ENCODE measurements at regions not wholly inside any gene's neighbourhood (a gene's known extent, or its start where the extent isn't known, plus 50 kb on each side); places are given as distances from the start of the nearest gene placed in this dataset.
"Not testable (repeated sequence)": the region's sequence is repeated elsewhere in the genome, so short reads cannot be mapped to it uniquely, and the experiment has no call there.

DNA sequence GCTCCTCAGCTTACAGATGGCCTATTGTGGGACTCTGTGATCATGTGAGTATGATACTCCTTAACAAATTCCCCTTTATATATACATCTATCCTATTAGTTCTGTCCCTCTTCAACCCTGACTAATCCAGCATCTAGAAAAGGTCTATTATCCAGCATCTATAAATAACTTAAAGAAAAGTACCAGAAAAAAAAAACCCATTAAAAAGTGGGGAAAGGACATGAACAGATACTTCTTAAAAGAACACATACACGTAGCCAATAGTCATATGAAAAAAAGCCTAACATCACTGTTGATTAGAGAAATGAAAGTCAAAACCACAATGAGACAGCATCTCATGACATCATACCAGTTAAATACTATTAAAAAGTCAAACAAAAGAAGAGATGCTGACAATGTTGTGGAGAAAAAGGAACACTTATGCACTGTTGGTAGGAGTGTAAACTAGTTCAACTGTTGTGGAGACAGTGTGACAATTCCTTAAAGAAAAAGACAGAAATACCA lies 549.5 kb upstream of the GRM3 start:
- WGBS, 2 donors, result 43 to 61% methylated on average over 1 of the region's 1 CpG
- no peak overlapping the region for H3K27ac ChIP-seq

DNA sequence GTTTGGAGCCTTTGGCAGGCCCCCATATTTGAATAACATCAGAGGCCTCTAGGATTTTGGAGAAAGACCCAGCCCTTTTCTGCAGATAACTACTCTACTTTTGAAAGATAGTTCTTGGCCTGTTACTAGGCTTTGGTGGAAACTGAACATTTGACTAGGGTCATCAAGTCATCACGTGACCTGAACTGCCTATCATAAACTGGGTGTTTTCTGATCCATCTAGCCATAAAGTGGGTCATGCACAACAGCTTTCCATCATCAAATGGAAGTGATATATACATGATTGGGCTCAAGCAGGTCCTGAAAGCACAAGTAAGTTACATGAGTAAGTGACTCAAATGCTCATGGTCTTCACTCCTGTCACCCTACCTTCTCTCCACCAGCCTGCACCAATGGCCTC lies 552.3 kb upstream of the GRM3 start:
- Histone ChIP-seq H3K27me3 (no peaks in the 10 kb centered on the region), H3K4me1 (no peaks in the 10 kb centered on the region), H3K27ac (no peak overlapping the region), H3K9me3 (peaks cover 0 to 16% (median 3%) of the 10 kb centered on the region in 4 donors), H3K36me3 (no peaks in the 10 kb centered on the region), H3K4me3 (no peak overlapping the region)
- DNase-seq, result no peak
- no peak for TF ChIP-seq CTCF (IDR thresholded peaks at IDR 0.05)
- no peak for TF ChIP-seq POLR2AphosphoS5 (IDR thresholded peaks at IDR 0.05)
- TF ChIP-seq POLR2A (IDR thresholded peaks at IDR 0.05), result no peak
- WGBS, 2 donors, result 57 to 58% methylated on average over 1 of the region's 1 CpG
- ATAC-seq (ENCODE audit: low FRiP score in 2 of 2), result no peak

More for the DNA sequence above, 549.5 kb upstream of the GRM3 start:
- H3K9me3 ChIP-seq, result peaks cover 0 to 10% (median 3%) of the 10 kb centered on the region in 4 donors
- no peak for DNase-seq
- no peaks in the 10 kb centered on the region for H3K27me3 ChIP-seq
- no peak for ATAC-seq (ENCODE audit: low FRiP score in 2 of 2)
- H3K4me3 ChIP-seq, result no peak overlapping the region
- TF ChIP-seq POLR2AphosphoS5 (IDR thresholded peaks at IDR 0.05) (no peak), POLR2A (IDR thresholded peaks at IDR 0.05) (no peak), CTCF (IDR thresholded peaks at IDR 0.05) (no peak)
- H3K4me1 ChIP-seq, result no peaks in the 10 kb centered on the region
- H3K36me3 ChIP-seq, result no peaks in the 10 kb centered on the region

GRCh38 chr7:86089455-86089854 lies 554.3 kb upstream of the GRM3 start:
- no peak overlapping the region for H3K27ac ChIP-seq
- DNase-seq (no peak), ATAC-seq (ENCODE audit: low FRiP score in 2 of 2) (no peak)
- WGBS, 2 donors, result 78 to 94% methylated on average over 1 of the region's 1 CpG
- no peaks in the 10 kb centered on the region for H3K36me3 ChIP-seq
- H3K4me1 ChIP-seq, result no peaks in the 10 kb centered on the region
- TF ChIP-seq POLR2AphosphoS5 (IDR thresholded peaks at IDR 0.05) (no peak), POLR2A (IDR thresholded peaks at IDR 0.05) (no peak), CTCF (IDR thresholded peaks at IDR 0.05) (no peak), EP300 (IDR thresholded peaks at IDR 0.05) (no peak)
- no peaks in the 10 kb centered on the region for H3K27me3 ChIP-seq
- H3K9me3 ChIP-seq, result peaks cover 0 to 16% (median 3%) of the 10 kb centered on the region in 4 donors
- H3K4me3 ChIP-seq, result no peak overlapping the region

- H3K9me3 ChIP-seq; H3K36me3 ChIP-seq; H3K4me1 ChIP-seq; H3K27ac ChIP-seq; H3K4me3 ChIP-seq; DNase-seq; H3K27me3 ChIP-seq; ATAC-seq (ENCODE audit: low FRiP score in 2 of 2): not testable (repeated sequence)
- 78 to 86% methylated on average over 1 of the region's 1 CpG for WGBS, 2 donors
These were observed 579.1 kb upstream of the GRM3 start for GRCh38 chr7:86064572-86064971.

DNA sequence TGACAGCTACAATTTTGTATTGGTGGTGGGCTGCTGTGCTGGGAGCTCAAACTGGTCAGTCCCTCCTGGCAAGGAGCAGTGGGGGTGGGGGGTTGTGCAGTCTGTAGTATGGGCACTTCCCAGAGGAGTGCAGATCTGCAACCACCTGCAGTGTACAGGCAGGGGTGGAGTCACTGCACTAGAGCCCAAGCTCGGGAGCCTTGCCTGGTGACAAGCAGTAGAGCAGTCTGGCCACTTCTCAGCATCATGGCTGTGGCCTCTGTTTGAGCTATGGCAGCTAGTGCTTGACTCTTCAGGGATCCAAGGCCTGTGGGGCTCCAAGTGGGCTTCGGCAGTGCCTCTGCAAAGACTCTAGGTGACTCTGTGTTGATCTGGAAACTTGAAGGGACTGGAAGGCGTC lies 585.1 kb upstream of the GRM3 start:
- H3K36me3 ChIP-seq, result no peaks in the 10 kb centered on the region
- no peaks in the 10 kb centered on the region for H3K27me3 ChIP-seq
- H3K9me3 ChIP-seq, result peaks cover 0 to 13% (median 0%) of the 10 kb centered on the region in 4 donors
- TF ChIP-seq POLR2AphosphoS5 (IDR thresholded peaks at IDR 0.05), result no peak
- no peak for TF ChIP-seq EP300 (IDR thresholded peaks at IDR 0.05)
- TF ChIP-seq POLR2A (IDR thresholded peaks at IDR 0.05), result no peak
- ATAC-seq (ENCODE audit: low FRiP score in 2 of 2) (peak; percentile 10 to 51), DNase-seq (no peak)
- no peaks in the 10 kb centered on the region for H3K4me1 ChIP-seq
- 74 to 100% methylated on average over 1 to 3 of the region's 3 CpGs for WGBS, 2 donors
- H3K4me3 ChIP-seq, result no peak overlapping the region
- no peak overlapping the region for H3K27ac ChIP-seq

GRCh38 chr7:86050918-86051317 lies 592.8 kb upstream of the GRM3 start:
- TF ChIP-seq EP300 (IDR thresholded peaks at IDR 0.05) (no peak), POLR2A (IDR thresholded peaks at IDR 0.05) (no peak), CTCF (IDR thresholded peaks at IDR 0.05) (no peak), POLR2AphosphoS5 (IDR thresholded peaks at IDR 0.05) (no peak)
- Histone ChIP-seq H3K27ac (no peak overlapping the region), H3K27me3 (no peaks in the 10 kb centered on the region), H3K4me3 (no peak overlapping the region), H3K36me3 (no peaks in the 10 kb centered on the region), H3K4me1 (no peaks in the 10 kb centered on the region), H3K9me3 (no peaks in the 10 kb centered on the region)
- WGBS, 2 donors, result 71% methylated on average over 1 of the region's 1 CpG
- no peak for DNase-seq
- no peak for ATAC-seq (ENCODE audit: low FRiP score in 2 of 2)
